ENCODE measurements at regions not wholly inside any gene's neighbourhood (a gene's known extent, or its start where the extent isn't known, plus 50 kb on each side); places are given as distances from the start of the nearest gene placed in this dataset.
"Not testable (repeated sequence)": the region's sequence is repeated elsewhere in the genome, so short reads cannot be mapped to it uniquely, and the experiment has no call there.

GRCh38 chr7:153958789-153959188 is 93.4 kb upstream of the DPP6 start:
- not testable (repeated sequence) for TF ChIP-seq CTCF (IDR thresholded peaks at IDR 0.05 in 8 of 11, conservative IDR thresholded peaks at IDR 0.05 in 3 of 11); POLR2AphosphoS5 (IDR thresholded peaks at IDR 0.05)

Measured in spleen (tissue), 7 donors.